PC-3 (cell line): ENCODE measurements at regions not wholly inside any gene's neighbourhood (a gene's known extent, or its start where the extent isn't known, plus 50 kb on each side); places are given as distances from the start of the nearest gene placed in this dataset.

Experiments
- CTCF ChIP-seq: fragments of 300-600 bp; sonication (generic); conservative IDR thresholded peaks from 2 replicates; pipeline ENCODE4 v1.5.1; 2017; ENCODE audit warnings: antibody characterized with exemption, low read depth, mild to moderate bottlenecking, low read length
- EZH2 ChIP-seq: fragments of 300-600 bp; sonication (generic); IDR thresholded peaks from one replicate; pipeline ENCODE4 v1.6.1; 2017; ENCODE audit warnings: antibody characterized with exemption, mild to moderate bottlenecking, low read length; ENCODE audit not compliant: unreplicated experiment
- EZH2phosphoT487 ChIP-seq: fragments of 300-600 bp; sonication (generic); IDR thresholded peaks from 2 replicates; pipeline ENCODE4 v1.6.1; 2018; ENCODE audit warnings: mild to moderate bottlenecking, antibody characterized with exemption, low read length, borderline replicate concordance

GRCh38 chr4:180560896-180561295 is 1682.3 kb upstream of the TENM3 start:
- TF ChIP-seq CTCF (no peak), EZH2phosphoT487 (no peak), EZH2 (no peak)
